GM18870 (cell line): ENCODE measurements at regions not wholly inside any gene's neighbourhood (a gene's known extent, or its start where the extent isn't known, plus 50 kb on each side); places are given as distances from the start of the nearest gene placed in this dataset.
"Not testable (repeated sequence)": the region's sequence is repeated elsewhere in the genome, so short reads cannot be mapped to it uniquely, and the experiment has no call there.

Experiments
- ATAC-seq: cut with Tn5 transposase; IDR thresholded peaks from one replicate; pipeline ENCODE4 v1.9.1; 2021; ENCODE audit warnings: moderate library complexity; ENCODE audit not compliant: unreplicated experiment

DNA sequence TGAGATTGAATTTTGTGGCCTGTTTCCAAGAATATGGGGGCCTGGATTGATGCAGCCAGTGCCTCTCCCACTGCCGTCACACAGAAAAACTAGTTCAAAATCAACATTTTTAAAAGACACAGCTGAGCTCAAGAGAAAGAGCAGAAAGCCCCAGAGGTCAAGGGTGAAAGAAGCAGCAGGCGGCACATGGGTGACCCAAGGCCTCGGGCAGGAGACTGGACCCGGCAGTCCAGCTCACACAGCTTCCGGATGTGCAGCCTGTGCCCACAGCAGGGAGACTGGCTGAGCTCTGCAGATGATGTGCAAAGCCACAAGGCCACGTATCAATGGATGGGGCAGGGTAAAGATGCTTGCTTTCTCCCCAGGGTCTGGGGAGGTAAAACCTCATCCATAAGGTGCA lies 50.4 kb upstream of the RNF32 start:
- ATAC-seq, result no peak

DNA sequence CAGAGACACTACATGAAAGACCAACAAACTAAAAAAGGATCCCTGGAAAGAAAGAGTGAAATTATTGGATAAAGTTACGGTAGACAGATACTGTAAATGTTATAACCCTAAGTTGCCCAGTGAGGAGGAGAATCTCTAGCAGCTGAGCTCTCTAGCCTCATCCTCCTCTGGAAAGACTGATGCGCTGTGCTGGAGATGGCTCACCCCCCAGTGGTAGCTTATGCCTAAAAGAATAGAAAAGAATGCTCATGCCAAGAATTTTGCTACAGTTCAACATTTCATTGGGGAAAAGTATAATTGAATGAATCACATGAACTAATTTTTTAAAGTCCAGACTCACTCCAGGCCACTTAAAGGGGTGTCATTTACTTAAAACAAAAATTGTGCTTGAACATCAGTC lies 50.8 kb upstream of the RNF32 start:
- no peak for ATAC-seq

DNA sequence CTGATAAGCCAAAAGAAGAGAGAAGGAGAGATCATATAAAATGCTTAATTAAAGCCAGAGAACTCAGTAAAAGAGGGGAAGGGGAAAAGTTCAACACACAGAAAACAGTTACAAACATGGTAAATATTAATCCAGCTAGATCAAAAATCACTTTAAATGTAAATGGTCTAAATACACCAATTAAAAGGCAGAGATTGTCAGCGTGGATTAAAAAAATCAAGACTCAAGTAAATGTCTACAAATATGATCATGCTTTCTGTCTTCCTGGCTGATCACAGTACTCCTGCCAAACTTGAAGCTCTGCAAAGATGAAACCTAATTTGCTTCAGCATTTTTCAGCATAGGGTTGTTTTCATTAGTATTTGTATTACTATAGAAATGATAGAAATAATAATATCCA lies 54.6 kb upstream of the RNF32 start:
- no peak for ATAC-seq

DNA sequence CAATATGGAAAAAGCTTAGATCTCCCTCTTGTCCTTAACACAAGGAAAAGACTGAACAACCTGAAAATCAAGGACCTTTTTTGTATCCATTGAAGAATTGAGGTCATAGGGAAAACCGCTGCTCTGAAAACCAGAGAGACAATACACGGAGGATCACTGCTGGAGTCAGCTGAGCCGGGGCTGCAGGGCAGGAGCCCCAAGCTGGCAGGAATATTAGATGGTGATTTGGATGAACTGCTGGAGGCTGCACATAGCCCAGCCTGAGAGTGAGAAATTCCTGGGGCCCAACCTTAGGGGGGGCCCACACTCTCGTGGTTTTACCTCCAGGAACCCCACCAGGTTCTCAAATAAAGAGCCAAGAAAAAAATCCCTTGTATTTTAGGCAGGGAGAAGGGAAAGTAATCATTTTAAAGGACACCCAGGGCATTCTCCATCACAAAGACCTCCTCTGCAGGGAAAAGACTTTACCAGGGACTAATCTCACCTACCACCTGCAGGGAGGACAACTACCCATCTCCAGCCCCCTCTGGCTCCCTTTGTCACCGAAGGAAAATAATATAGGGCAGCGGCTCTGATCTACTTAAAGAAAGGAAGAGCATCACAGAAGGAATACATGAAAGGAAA lies 55.4 kb upstream of the RNF32 start:
- ATAC-seq, result no peak

DNA sequence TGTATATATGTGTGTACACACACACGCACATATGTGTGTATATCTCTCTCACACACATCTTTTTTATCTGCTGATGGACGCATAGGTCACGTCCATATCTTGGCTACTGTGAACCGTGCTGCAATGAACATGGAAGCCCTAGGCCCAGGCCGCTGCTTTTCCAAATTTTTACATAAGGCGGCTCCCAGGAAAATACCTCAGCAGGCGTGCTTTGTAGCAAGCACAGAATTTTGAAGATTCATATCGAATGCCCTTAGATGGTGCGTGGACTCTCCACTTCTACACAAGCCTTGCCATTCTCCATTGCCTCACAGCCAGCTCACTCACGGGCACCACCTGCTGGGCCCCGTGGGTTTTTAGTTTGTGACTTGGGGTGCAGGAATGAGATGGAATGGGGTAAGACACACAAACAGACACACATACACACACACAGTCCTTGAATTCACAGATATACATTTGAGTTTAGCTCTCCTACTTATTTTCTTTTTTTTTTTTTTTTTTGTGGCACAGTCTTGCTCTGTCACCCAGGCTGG lies 57.9 kb upstream of the RNF32 start:
- ATAC-seq, result no peak

DNA sequence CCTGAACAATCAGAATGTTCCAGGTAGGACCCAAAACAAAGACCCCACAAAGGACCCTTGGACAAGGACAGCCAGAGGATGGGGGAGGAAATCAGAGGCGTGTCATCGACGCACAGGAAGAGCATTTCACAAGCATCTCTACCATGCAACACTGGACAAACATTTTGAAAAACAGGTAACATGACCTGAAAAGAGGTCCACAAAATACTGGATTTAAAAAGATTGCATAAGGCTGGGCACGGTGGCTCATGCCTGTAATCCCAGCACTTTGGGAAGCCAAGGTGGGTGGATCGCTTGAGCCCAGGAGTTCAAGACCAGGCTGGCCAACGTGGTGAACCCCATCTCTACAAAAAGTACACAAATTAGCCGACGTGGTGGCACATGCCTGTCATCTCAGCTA lies 60.5 kb upstream of the RNF32 start:
- ATAC-seq, result no peak

DNA sequence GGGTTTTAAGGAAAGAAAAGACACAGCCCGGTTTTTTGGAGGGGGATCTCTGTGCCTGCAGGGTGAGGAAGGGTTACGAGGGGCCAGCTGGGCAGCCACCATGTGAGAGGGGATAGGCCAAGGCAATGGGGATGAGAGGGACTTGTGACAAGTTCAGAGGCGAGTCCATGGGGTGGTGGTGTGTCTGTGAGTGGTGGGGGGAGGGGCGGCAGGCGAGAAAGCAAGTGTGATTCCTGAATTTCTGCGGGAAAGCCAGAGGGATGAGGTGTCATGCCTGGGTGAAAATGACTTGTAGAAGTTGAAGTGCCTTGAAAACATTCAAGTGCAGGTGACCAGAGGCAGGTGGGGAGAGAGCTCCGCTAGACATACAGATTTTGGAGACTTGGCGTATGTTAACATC lies 61.0 kb upstream of the RNF32 start:
- ATAC-seq, result no peak

DNA sequence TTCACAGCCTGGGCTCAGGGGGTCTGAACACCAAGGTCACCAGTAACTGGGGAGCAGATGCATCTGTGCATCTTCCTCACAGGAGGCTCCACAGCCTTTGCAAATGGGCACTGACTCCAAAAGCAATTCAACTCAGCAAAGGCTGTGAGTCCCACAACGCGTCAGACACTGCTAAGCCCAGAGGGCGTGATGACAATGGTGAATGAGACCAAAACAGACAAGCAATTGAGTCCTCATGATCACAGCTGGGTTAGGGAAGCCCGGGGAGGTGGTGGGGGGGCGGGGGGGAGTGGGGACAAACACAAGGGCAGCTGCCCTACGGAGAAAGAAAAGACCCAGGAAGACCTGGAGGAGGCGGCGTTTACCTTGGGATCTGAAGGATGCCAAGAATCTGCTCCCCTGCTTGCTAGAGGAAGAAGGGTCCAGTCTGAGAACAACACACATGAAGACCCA lies 61.6 kb upstream of the RNF32 start:
- ATAC-seq, result no peak

DNA sequence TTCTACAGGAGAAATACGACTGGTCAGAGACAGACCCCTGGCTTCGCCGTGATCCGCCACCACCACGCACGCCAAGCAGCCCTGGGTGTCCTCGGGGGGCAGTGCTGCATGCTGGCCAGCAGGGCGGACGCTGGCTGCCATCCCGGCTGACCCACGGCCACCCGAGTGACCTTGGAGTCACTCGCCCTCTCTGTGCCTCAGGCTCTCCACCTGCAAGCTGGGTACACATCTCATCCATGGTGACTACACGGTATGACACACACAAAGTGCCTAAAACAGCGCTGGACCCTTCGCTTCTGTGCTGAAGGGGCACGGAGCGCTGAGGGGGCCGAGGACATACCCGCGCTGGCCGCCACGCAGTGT lies 62.0 kb upstream of the RNF32 start:
- ATAC-seq, result no peak

DNA sequence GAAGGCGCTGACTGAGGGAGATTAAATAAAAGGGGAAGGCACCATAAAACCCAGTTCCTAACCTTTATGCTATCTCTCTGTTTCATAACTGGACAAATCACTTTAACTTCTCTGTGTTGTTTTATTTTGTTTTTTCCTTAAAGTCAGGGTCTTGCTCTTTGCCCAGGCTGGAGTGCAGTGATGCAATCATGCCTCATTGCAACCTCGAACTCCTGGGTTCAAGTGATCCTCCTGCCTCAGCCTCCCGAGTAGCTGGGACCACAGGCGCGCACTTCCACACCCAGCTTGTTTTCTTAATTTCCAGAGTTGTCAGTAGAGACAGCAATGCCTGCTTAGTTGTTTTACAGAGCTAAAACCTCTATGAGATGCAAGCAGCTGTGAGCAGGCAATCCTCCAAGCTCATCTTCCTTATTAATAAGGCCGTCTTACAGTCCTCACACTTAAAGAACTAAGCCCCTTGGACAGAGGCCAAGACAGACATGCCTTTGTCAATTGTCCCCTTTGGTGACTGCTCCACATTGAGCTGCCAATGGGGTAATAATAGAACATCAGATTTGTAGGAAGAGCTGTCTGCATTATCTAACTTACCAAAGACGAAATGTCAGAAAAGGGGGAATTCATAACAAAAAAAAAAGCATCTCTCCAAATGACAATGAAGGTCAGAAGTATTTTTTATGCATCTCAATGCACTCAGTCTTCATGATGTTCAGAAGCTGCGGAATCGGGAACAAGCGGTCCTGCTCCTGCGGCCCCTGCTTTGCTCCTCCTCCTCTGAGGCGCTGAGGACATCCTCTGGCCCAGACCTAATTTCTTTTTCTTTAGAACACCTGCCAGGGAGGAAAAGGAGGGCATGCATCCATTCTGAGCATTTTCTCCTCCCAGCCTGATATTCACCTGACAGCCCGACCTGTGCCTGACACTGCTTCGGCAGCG lies 62.7 kb upstream of the RNF32 start:
- no peak for ATAC-seq

DNA sequence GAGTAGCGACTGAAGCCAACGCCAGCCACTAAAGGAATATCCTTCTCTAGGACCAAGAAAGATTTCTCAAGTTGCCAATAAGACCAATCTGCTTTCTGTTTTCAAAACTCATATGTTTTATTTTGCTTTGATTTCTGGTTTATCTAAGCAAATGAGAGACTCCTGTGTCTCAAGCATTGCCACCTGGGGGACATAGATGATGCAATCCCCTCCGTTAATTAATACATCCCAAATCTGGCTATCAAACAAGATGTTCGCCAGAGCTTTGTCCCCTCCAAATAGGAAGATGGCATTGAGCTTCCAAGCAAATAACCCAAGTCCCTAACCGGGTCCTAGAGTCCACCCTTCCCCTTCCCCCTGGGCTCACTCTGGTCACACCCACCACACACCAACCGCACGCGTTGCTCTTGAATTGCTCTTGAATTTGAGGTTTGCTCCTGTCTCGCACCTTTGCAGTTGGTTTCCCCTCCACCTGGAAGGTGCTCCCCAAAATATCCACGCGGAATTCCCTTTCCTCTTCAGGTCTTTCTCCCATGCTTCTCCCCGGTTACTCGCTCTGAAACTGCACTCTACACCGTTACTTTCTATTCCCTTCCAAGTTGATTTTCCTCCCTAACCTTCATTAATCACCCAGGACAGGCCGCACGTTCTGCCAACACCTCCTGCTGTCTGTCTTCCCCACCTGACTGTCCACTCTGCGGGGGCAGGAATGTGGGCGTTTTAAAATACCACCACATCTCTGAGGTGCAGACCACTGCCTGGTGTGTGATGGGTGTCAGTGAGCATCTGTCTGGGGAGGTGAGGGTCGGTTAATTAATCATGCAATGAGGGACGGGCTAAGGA lies 64.1 kb upstream of the RNF32 start:
- no peak for ATAC-seq

DNA sequence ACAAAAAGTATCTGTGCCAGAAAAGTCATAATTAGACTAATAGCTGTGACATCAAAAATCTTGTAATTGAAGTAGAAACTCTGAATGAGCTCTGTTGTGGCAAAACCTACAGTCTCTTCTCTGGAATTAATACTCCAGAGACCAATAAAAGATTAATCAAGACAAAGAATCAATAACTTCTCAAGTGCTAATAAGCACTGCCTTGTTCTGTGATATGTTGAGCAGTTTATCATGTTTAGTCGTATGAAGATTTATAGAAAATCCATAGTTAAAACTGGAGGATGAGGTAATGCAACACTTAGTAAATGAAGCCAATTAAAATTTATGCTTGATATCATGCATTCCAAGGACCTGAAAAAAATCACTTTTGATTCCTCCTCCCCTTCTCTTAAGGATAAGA lies 72.3 kb upstream of the RNF32 start:
- no peak for ATAC-seq

DNA sequence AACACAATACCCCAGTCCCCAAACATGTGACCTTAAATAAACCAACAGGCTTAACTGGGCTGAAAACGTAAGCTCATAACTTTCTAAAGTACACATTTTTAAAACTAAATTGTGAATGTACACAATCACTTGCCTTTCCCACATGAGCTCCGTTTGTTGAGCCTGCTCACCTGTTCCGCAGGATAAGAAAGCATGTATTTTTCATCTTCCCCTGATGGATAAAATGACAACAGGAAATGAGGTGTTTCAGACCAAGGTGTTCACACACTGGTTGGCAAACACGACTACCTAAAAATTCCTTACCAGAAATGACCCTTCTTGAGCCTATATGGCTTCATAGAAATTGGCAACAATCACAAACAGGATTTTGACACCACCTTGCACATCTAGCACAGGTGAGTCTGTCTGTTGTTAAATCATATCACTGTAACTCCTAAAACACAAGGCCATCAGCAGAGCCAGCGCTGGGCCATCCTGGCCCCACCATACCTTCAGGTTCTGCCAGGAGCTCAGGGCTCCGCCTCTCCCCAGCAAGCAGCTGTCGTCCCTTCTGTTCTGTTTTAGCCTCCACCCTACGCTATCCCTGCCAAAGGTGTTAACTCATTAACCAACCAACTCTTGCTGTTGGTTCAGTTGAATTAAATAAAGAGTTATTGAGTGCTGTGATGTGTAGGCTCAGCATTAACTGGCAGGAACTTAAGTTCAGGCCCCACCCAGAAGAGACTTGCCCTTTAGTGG lies 73.6 kb upstream of the RNF32 start:
- ATAC-seq, result no peak

DNA sequence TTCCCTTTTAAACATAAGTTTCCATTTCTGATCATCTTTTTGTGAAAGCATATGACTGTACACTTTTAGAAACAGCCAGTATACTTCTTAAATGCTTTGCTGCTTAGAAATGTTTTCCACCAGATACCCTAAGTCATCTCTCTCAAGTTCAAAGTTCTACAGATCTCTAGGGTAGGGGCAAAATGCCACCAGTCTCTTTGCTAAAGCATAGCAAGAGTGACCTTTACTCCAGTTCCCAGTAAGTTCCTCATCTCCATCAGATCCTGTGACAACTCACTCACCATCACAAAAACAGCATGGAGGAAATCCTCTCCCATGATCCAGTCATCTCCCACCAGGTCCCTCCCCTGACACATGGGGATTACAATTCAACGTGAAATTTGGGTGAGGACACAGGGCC lies 75.6 kb upstream of the RNF32 start:
- not testable (repeated sequence) for ATAC-seq

DNA sequence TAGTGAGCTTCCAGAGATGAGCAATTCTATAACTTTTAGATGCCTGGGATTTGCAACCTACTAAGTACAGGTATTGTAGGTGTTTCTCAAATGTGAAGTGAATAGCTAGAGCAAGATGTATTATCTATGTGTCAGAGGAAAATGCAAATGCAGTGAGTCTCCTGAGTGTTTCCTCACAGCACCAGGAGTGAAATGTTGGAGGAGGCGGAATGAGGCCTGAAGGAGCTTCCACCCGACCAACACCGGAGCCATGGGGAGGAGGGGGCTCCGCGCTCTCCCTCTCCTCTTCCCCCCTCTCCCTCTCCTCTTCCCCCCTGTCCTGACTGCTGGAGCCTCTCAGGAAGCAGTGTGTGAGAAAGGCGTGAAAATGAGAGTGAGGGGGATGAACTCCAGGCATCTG lies 79.9 kb upstream of the RNF32 start:
- no peak for ATAC-seq

DNA sequence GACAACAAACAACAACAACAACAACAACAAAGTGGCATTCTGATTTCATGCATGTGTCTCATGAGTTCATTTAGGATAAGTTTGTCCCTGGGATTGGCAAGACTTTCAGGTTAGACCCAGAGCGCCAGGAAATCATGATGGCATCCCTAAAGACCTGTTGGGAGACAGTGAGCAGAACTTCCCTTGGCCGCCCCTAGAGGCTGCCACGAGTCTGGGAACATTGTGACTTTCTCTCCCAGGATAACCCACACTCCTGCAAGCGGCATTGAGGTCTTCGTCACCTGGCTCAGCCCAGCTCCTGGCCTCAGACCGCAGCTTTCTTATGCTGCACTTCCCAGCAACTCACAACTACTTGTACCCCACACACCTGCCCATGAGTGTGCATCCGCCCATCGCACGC lies 80.5 kb upstream of the RNF32 start:
- ATAC-seq, result no peak

DNA sequence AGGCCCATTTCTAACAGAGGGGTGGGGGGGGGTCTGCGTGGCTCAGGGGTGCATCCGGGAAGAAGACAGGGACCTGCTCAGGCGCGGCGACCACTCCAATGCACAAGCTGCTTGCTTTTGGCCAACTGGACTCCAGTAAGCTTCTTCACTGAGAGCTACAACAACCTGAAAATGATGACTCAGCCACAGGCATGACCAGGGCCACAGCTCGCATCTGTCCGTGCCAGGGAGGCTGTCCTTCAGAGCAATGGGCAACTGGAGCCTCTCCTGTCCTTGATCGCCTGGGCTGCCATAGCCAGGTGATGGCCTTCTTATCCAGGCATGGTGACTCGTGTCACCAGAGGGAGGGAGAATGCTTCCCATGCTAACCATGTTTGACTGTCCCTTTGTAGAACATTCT lies 81.6 kb upstream of the RNF32 start:
- no peak for ATAC-seq

DNA sequence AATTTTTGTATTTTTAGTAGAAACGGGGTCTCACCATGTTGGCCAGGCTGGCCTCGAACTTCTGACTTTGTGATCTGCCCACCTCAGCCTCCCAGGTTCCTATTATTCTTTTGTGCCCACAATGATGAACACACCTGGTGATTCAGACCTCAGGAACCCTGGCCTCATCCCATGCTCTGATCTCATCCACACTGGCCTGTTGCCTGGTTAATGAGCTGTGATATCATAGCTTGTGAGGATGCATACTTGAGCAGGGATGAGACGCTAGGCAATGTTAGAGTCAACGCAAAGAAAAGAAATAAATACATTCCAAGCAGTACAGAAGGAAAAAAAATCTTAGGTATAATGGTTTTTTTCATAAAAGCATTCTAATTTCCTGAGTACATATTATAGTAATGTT lies 82.4 kb upstream of the RNF32 start:
- ATAC-seq, result no peak

DNA sequence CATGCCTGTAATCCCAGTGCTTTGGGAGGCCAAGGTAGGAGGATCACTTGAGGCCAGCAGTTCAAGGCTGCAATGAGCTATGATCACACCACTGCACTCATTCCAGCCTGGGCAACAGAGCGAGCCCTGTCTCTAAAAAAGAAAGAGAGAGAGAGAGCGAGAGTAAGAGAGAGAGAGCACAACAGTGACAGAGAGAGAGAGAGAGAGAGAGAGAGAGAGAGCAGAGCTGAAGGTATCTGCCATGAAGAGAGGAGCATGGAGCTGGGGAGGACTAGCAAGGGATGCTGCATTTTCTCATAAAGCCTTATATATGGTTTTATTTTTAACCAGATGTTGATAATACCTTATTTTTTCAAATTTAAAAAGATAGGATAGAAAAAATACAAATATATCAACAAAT lies 84.5 kb upstream of the RNF32 start:
- no peak for ATAC-seq

DNA sequence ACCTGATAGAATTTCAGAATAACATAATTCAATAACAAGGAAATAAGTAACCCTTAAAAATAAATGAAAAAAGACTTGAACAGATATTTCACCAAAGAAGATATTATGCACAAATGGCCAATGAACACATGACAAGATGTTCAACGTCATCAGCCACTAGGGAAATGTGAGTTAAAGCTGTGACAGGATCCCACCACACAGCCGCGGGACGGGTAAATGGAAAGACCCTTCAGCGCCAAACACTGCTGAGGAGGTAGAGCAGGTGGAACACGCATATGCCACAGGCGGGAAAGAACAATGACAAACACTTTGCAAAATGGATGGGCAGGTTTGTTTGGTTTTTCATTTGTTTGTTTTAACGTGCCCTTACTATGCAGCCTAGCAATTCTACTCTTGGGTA lies 86.1 kb upstream of the RNF32 start:
- ATAC-seq, result no peak

DNA sequence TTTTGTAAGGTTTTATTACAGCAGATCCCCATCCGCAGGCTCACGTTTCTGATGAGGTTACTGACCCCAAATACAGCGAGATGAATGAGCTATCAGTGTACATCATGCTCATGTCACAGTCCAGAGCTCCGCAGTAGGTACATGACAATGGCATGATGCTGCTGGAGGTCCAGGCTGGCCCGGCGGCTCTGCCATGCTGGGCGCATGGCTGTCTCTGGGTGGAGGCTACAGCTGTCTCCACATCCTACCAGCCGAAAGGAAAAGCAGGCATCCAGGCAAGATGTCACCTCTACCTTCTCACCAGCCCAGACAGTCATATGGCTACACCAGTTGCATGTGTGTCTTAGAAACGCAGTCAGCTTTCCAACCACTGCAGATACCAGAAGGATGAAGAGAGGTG lies 90.9 kb upstream of the RNF32 start:
- no peak for ATAC-seq
